Prostate gland (tissue), 2 donors: ENCODE measurements at regions not wholly inside any gene's neighbourhood (a gene's known extent, or its start where the extent isn't known, plus 50 kb on each side); places are given as distances from the start of the nearest gene placed in this dataset.

Experiments used
- CTCF ChIP-seq, 4 experiments: fragments of 200-600 bp in 2 of 4; fragments of 450-650 bp in 2 of 4; sonication (generic) in 2 of 4; IDR thresholded peaks; 1 replicate in 3 of 4; 2 replicates in 1 of 4; pipeline ENCODE4 v1.5.1; 2016 to 2019; ENCODE audit warnings: antibody characterized with exemption in 4 of 4, mild to moderate bottlenecking in 2 of 4, moderate library complexity in 2 of 4
- POLR2A ChIP-seq: fragments of 450-650 bp; IDR thresholded peaks from one replicate; pipeline ENCODE4 v1.6.1; 2016; ENCODE audit warnings: antibody characterized with exemption, mild to moderate bottlenecking

GRCh38 chr9:85292261-85292660 is 449.5 kb downstream of the AGTPBP1 start:
- TF ChIP-seq POLR2A (no peak), CTCF (IDR thresholded peaks at IDR 0.05) (no peak)
